ENCODE measurements at regions not wholly inside any gene's neighbourhood (a gene's known extent, or its start where the extent isn't known, plus 50 kb on each side); places are given as distances from the start of the nearest gene placed in this dataset.

- no peak overlapping the region for H3K27ac ChIP-seq
- in situ Hi-C loops (cut with MboI; ENCODE audit: low pct_ligation_motif_present in 1 of 4, low pct_unique_long_range_greater_than_20kb in 1 of 4, low sequenced_read_pairs in 3 of 4) (no loop called here), intact Hi-C loops (cut with DNase I; ENCODE audit: low total_unique reads) (no loop called here)
- WGBS, 2 donors (ENCODE audit: low coverage in 1 of 2) = 94 to 100% methylated on average over 2 to 15 of the region's 15 CpGs
- no peaks in the 10 kb centered on the region for H3K36me3 ChIP-seq
- no peak overlapping the region for H3K4me3 ChIP-seq
- no peak for DNase-seq
- H3K4me1 ChIP-seq = no peaks in the 10 kb centered on the region
- no peaks in the 10 kb centered on the region for H3K27me3 ChIP-seq
- TF ChIP-seq POLR2AphosphoS5 (IDR thresholded peaks at IDR 0.05) (no peak), EP300 (IDR thresholded peaks at IDR 0.05; ENCODE audit: low read depth) (no peak), POLR2A (IDR thresholded peaks at IDR 0.05) (no peak)
- TF ChIP-seq, protein P1, sequence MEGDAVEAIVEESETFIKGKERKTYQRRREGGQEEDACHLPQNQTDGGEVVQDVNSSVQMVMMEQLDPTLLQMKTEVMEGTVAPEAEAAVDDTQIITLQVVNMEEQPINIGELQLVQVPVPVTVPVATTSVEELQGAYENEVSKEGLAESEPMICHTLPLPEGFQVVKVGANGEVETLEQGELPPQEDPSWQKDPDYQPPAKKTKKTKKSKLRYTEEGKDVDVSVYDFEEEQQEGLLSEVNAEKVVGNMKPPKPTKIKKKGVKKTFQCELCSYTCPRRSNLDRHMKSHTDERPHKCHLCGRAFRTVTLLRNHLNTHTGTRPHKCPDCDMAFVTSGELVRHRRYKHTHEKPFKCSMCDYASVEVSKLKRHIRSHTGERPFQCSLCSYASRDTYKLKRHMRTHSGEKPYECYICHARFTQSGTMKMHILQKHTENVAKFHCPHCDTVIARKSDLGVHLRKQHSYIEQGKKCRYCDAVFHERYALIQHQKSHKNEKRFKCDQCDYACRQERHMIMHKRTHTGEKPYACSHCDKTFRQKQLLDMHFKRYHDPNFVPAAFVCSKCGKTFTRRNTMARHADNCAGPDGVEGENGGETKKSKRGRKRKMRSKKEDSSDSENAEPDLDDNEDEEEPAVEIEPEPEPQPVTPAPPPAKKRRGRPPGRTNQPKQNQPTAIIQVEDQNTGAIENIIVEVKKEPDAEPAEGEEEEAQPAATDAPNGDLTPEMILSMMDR (IDR thresholded peaks at IDR 0.05) = no peak
- H3K9me3 ChIP-seq = no peaks in the 10 kb centered on the region
Observed at GRCh38 chr14:71684323-71684722, 247.9 kb upstream of the RGS6 start.

- WGBS, 2 donors (ENCODE audit: low coverage in 1 of 2) = 85 to 100% methylated on average over 1 to 5 of the region's 5 CpGs
- Histone ChIP-seq H3K27me3 (no peaks in the 10 kb centered on the region), H3K4me1 (no peaks in the 10 kb centered on the region), H3K36me3 (no peaks in the 10 kb centered on the region), H3K9me3 (no peaks in the 10 kb centered on the region), H3K27ac (peak overlapping the region; percentile 28 to 67 (median 57)), H3K4me3 (no peak overlapping the region)
- TF ChIP-seq POLR2A (IDR thresholded peaks at IDR 0.05) (no peak), POLR2AphosphoS5 (IDR thresholded peaks at IDR 0.05) (peak in 2 of 3 donors; percentile 13 to 19)
- DNase-seq = no peak
- in situ Hi-C loops (cut with MboI; ENCODE audit: low pct_ligation_motif_present in 1 of 4, low pct_unique_long_range_greater_than_20kb in 1 of 4, low sequenced_read_pairs in 3 of 4) (no loop called here), intact Hi-C loops (cut with DNase I; ENCODE audit: low total_unique reads) (no loop called here)
Observed at GRCh38 chr14:71686677-71687076, 245.6 kb upstream of the RGS6 start.

DNA sequence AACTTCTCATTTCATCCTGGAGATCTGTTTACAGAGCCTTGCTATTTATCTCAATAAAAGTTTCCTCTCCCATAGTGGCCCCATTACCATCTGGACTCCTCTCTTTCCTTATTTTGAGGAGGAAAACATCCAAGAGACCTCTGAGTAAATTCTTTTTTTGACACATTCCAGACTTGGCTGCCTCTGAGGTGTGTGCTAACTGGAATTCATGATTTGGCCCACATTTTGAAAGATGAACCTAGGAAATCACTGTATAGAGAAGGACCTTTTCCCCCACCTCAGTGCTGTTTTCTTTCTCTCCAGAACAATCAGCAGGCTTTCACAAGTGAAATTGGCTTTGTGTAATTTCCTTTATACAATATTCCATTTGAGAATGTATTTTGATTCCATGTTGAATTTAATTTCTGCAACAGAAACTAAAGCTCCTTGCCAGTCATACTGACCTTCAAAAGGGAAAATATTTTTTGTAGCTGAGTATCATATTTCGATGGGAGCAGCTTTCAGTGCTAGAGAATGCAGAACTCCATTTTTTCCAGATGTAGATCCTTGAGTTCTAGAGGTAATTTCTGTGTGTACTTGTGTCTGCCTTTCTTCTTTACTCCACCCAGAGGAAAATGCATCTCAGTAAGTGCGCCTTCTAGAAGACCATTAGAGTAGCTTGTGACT lies 244.9 kb upstream of the RGS6 start:
- H3K4me1 ChIP-seq = peaks cover 0 to under 1% (median 0%) of the 10 kb centered on the region in 4 donors
- WGBS, 2 donors (ENCODE audit: low coverage in 1 of 2) = 75 to 81% methylated on average over 2 of the region's 2 CpGs
- TF ChIP-seq, protein P1 (IDR thresholded peaks at IDR 0.05) = no peak
- TF ChIP-seq EP300 (IDR thresholded peaks at IDR 0.05; ENCODE audit: low read depth) (no peak), POLR2AphosphoS5 (IDR thresholded peaks at IDR 0.05) (no peak), POLR2A (IDR thresholded peaks at IDR 0.05) (no peak)
- no peaks in the 10 kb centered on the region for H3K36me3 ChIP-seq
- H3K9me3 ChIP-seq = no peaks in the 10 kb centered on the region
- H3K4me3 ChIP-seq = no peak overlapping the region
- peak overlapping the region in 3 of 4 donors; percentile 54 to 67 (median 60) for H3K27ac ChIP-seq
- no peak for DNase-seq
- H3K27me3 ChIP-seq = no peaks in the 10 kb centered on the region
- in situ Hi-C loops (cut with MboI; ENCODE audit: low pct_ligation_motif_present in 1 of 4, low pct_unique_long_range_greater_than_20kb in 1 of 4, low sequenced_read_pairs in 3 of 4) = no loop called here
- intact Hi-C loops (cut with DNase I; ENCODE audit: low total_unique reads) = no loop called here

- no peaks in the 10 kb centered on the region for H3K36me3 ChIP-seq
- peak overlapping the region in 1 of 4 donors; percentile 67 for H3K27ac ChIP-seq
Observed at GRCh38 chr14:71688576-71688975, 243.7 kb upstream of the RGS6 start.

GRCh38 chr14:71690478-71690877 lies 241.8 kb upstream of the RGS6 start:
- intact Hi-C loops (cut with DNase I; ENCODE audit: low total_unique reads) (no loop called here), in situ Hi-C loops (cut with MboI; ENCODE audit: low pct_ligation_motif_present in 1 of 4, low pct_unique_long_range_greater_than_20kb in 1 of 4, low sequenced_read_pairs in 3 of 4) (no loop called here)
- H3K9me3 ChIP-seq = no peaks in the 10 kb centered on the region
- no peak overlapping the region for H3K4me3 ChIP-seq
- no peak for TF ChIP-seq POLR2AphosphoS5 (IDR thresholded peaks at IDR 0.05)
- TF ChIP-seq EP300 (IDR thresholded peaks at IDR 0.05; ENCODE audit: low read depth) = no peak
- TF ChIP-seq POLR2A (IDR thresholded peaks at IDR 0.05) = no peak
- TF ChIP-seq, protein P1 (IDR thresholded peaks at IDR 0.05) = no peak
- no peak overlapping the region for H3K27ac ChIP-seq
- DNase-seq = no peak
- H3K4me1 ChIP-seq = peaks cover 0 to 5% (median 0%) of the 10 kb centered on the region in 4 donors
- WGBS, 2 donors (ENCODE audit: low coverage in 1 of 2) = 96 to 100% methylated on average over 2 of the region's 2 CpGs
- H3K27me3 ChIP-seq = no peaks in the 10 kb centered on the region
- H3K36me3 ChIP-seq = no peaks in the 10 kb centered on the region

More at GRCh38 chr14:71688576-71688975, 243.7 kb upstream of the RGS6 start:
- TF ChIP-seq POLR2A (IDR thresholded peaks at IDR 0.05) (no peak), POLR2AphosphoS5 (IDR thresholded peaks at IDR 0.05) (no peak), EP300 (IDR thresholded peaks at IDR 0.05; ENCODE audit: low read depth) (no peak)
- in situ Hi-C loops (cut with MboI; ENCODE audit: low pct_ligation_motif_present in 1 of 4, low pct_unique_long_range_greater_than_20kb in 1 of 4, low sequenced_read_pairs in 3 of 4) (no loop called here), intact Hi-C loops (cut with DNase I; ENCODE audit: low total_unique reads) (no loop called here)
- H3K27me3 ChIP-seq = no peaks in the 10 kb centered on the region
- DNase-seq = no peak
- H3K9me3 ChIP-seq = no peaks in the 10 kb centered on the region
- peaks cover 0 to 5% (median 0%) of the 10 kb centered on the region in 4 donors for H3K4me1 ChIP-seq
- no peak overlapping the region for H3K4me3 ChIP-seq
- 36 to 61% methylated on average over 4 of the region's 4 CpGs for WGBS, 2 donors (ENCODE audit: low coverage in 1 of 2)

Measured in transverse colon (tissue), 4 donors.